ENCODE measurements at regions not wholly inside any gene's neighbourhood (a gene's known extent, or its start where the extent isn't known, plus 50 kb on each side); places are given as distances from the start of the nearest gene placed in this dataset.

DNA sequence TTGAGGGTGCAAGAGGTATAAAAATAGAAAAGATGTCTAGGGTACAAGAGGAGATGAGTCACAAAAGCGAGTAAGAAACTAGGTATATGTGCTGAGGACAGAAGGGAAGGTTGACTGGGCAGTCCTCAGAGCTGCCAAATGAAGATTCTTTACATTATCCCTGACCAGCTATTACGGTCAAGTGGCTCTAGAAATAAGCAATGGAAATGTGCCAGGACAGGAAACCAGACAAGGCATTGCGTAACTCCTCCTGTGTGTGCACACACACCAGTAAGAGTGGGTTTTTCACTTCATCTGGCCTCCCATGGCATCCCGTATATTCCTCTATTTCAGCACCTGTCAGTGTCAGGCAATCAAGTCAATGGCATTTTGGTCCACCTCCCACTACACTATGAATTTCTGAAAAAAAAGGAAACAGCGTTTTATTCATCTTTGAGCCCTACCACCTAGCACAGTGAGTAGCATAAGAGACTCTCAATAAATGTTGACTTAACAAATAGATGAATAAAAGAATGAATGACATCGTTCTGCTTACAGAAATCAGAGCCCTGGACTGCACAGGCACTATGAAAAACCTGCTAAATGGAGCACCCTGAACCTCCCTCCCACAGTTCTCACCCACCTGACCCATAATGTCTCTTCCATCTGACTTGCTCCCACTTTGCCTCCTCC lies 62.6 kb upstream of the KLF3 start:
- no peak for DNase-seq (ENCODE audit: low spot score)

DNA sequence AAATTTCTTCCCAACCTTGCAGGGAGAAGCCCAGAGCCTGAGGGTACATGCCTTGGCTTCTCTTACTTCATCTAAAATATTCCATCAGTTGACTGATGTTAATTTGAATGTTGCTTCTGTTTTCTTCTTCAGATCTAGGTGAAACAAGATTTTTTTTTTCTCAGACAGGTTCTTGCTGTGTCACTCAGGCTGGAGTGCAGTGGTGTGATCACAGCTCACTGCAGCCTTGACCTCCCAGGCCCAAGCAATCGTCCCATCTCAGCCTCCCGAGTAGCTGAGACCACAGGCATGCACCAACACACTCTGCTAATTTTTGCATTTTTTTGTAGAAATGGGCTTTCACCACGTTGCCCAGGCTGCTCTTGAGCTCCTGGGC lies 62.1 kb upstream of the KLF3 start:
- no peak for DNase-seq (ENCODE audit: low spot score)

DNA sequence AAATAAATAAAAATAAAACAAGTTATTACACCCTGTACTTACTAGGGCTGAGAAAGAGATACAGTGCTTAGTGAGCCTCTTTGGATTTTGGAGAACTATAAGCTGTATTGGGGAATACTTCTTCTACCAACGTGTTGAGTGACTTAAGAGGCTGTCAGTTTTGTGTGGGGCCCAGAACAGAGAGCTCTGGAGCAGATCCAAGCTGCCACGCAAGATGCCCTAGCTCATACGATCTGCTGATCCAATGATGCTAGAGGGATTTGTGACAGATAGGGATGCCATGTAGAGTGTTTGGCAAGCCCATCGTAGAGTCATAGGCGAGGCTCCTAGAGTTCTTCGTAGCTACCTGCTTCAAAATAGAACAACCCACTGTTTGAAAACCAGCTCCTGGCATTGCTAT lies 60.3 kb upstream of the KLF3 start:
- no peak for DNase-seq (ENCODE audit: low spot score)

- DNase-seq (ENCODE audit: low spot score): no peak
Measured at GRCh38 chr4:38605181-38605752, 58.7 kb upstream of the KLF3 start.

GRCh38 chr4:38605753-38606586 lies 58.0 kb upstream of the KLF3 start:
- DNase-seq (ENCODE audit: low spot score): no peak

DNA sequence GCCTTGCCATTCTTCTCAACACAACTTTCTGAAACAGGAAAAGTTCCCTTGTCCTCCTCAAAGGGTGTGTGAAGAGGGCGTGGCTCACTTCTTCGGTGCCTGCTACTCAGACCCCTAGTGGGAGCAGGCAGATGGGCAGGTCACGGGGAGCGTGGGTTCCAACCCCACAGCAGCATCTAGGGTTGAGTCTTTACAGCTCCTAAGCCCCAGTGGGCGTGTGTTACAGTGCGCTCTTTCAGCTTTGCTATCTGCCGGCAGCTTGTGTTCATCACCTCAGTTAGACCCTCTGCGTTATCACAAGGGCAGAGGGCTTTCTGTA lies 57.5 kb upstream of the KLF3 start:
- DNase-seq (ENCODE audit: low spot score): no peak

DNA sequence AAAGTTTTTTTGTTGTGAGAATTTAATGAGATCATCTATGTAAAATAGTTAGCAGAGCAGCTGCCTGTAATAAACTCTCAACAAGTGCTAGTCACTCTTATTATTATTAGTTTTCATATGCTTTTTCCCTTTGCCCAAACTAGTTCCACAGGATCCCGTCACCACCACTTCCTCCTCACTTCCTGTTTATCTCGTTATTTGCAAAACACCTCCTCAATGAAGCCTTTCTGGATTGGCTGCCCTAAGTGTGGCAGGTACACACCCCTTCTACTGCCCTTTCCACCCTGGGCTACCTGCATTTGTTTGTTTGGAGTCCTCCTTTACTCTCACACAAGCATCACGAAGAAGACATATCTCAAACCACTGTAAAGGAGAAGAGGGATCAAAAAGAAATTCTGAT lies 54.4 kb upstream of the KLF3 start:
- no peak for DNase-seq (ENCODE audit: low spot score)

DNA sequence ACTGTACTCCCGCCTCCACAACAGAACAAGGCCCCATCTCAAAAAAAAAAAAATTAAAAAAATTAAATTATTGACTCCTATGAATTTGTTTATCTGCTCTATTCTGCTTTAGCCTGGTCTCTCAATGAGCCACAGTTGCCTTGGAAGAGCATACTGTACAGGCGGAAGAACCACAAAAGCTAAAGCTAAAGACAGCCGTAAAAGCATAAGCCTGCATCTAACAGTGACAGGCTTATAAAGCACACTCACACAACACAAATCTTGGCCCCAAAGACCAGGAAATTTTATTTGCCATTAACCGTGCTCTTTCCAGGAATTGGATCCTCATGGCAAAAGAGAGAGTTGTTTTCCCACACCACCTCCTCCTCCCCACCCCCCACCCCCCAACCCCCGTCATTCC lies 53.5 kb upstream of the KLF3 start:
- no peak for DNase-seq (ENCODE audit: low spot score)

- DNase-seq (ENCODE audit: low spot score): no peak
Measured at GRCh38 chr4:38610966-38611431, 53.0 kb upstream of the KLF3 start.

DNA sequence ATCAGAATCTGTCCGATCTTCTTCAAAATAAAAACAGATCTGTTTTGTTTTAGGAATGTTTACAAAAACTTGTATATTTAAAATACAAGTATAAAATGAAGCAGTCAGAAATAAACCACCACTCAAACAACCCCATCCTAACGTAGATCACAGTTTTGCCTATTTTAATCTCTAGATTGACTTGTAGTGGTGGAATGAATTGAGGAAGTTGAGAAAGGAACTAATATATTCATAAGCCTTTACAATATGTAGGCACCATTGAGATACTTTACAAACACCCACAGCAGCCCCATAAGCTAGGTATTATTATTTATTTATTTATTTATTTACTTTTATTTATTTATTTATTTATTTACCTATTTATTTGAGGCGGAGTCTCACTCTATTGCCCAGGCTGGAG lies 52.3 kb upstream of the KLF3 start:
- DNase-seq (ENCODE audit: low spot score): no peak

DNA sequence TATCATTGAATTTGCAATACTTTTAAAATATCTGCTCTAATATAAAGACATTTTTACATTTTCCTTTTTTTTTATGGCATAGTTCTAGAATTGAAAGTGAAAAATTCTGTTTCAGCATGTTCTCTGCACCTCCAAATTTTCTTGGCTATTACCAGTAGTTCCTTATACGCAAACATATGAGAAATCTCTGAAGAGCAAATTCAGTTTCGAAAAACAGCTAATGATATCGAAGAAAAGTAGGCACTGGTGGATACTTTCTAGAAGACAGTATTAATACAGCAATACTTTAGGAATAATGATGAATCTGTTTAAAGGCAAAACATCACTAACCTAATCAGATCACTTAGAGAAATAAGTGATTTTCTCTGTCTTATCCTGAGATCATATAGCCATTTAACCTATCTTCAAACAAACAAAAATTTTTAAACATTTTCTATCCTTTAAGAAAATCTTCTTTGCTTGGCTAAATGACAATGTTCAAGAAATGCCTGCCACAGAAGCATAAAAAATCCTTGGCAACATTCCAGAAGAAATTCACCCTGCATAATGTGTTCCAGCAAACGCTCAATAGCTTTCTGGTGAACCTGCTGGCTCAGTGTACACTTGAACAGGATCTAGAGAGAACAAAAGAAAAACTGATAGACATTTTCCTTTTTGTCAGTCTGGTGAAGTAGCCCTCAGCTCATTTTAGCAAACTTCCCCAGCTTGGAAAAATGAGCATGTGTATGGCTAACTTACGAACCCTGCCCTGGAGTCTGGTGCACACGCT lies 51.2 kb upstream of the KLF3 start:
- no peak for DNase-seq (ENCODE audit: low spot score)

Data from activated CD4-positive, alpha-beta T cell treated with anti-CD3 and anti-CD28 coated beads, Interleukin-2, Interleukin-4, amounts not matched to agents 100 ng/mL and 50 ng/mL, durations not matched to agents 16 hours and 8 hours (primary cell).